Activated T-helper 1 cell treated with anti-CD3 and anti-CD28 coated beads, Interleukin-12 subunit alpha, Interleukin-12 subunit beta, Interleukin-2, Interleukin-4 antibody, amounts not matched to agents 30 ng/mL and 10 ng/mL and 1 ng/mL, durations not matched to agents 14 hours and 24 hours and 36 hours (primary cell): ENCODE measurements at regions not wholly inside any gene's neighbourhood (a gene's known extent, or its start where the extent isn't known, plus 50 kb on each side); places are given as distances from the start of the nearest gene placed in this dataset.
"Not testable (repeated sequence)": the region's sequence is repeated elsewhere in the genome, so short reads cannot be mapped to it uniquely, and the experiment has no call there.

ENCODE experiments used
- DNase-seq: peaks from one replicate; pipeline ENCODE4 v3.0.0; 2021; ENCODE audit warnings: low spot score
- H3K27ac Mint-ChIP-seq: one replicate; pipeline ENCODE4 v1.8.0; 2021; ENCODE audit warnings: mild to moderate bottlenecking, mixed read lengths
- H3K27me3 Mint-ChIP-seq: one replicate; pipeline ENCODE4 v1.8.0; 2022; ENCODE audit warnings: mild to moderate bottlenecking, moderate library complexity, mixed read lengths; ENCODE audit not compliant: insufficient read depth
- H3K36me3 Mint-ChIP-seq: one replicate; pipeline ENCODE4 v1.8.0; 2021; ENCODE audit warnings: low read depth, mixed read lengths
- H3K4me1 Mint-ChIP-seq: one replicate; pipeline ENCODE4 v1.8.0; 2021; ENCODE audit warnings: low read depth, mixed read lengths
- H3K4me3 Mint-ChIP-seq: one replicate; pipeline ENCODE4 v1.8.0; 2021; ENCODE audit warnings: mild to moderate bottlenecking, moderate library complexity, mixed read lengths
- H3K9me3 Mint-ChIP-seq: one replicate; pipeline ENCODE4 v1.8.0; 2021; ENCODE audit warnings: mixed read lengths
- intact Hi-C: fragments of 100-400 bp; cut with micrococcal nuclease; formaldehyde crosslinking; loops from one replicate; pipeline ENCODE4 v1.15.1; 2024

DNA sequence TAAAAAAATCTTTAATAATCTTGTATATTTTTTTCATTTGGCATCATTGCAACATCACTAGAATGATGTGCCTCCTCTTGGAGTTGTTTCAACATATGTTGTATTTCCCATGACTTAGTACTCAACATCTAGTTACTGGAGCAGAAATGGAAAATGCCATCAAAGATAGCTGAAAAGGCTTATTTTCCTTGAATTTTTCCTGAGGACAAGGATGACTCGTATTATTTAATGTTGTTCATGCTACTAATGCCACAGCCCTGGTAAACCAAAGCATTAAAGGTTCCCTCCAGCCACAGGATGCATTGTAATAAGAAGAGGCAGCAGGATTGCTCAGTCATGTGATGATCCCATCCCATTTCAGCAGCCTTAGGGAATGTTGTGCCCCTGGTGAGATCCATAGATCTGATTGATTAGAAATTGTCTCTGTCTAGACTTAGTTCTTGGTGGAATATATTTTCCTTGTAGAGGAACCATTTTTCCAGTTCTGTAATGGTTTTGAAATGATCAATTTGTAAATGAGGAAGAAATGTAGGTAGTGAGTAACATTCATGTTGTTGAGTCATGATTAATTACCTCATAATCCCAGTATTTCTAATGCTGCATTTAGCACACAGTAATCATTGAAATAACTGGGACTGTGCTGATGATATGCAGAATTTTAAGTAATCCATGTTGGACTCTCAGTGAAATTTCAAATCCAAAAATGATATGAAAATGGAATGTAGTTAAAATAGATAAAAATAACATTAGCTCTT lies 91.3 kb upstream of the SMIM30 start:
- Mint-ChIP-seq H3K36me3 (no peaks in the 10 kb centered on the region), H3K27ac (no peak overlapping the region), H3K9me3 (no peaks in the 10 kb centered on the region), H3K27me3 (no peaks in the 10 kb centered on the region), H3K4me1 (no peaks in the 10 kb centered on the region), H3K4me3 (no peak overlapping the region)
- intact Hi-C loops, result no loop called here
- DNase-seq, result no peak

DNA sequence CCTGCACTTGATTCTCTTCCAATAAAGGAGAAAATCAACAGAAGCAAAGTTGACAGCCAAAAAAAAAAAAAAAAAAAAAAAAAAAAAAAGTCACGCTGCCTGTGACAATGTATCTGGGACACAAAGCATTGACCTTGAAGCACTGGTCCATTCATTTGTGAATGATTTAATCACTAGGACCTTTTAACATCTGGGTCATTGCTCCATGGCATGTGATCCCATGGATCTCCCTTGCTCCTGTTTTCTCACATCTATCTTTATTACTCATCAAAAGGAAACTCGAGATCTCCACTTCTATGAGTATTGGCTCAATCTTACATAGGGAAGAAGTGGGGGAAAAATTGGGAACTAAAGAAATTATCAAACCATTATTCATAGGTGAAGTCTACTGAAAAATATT lies 89.6 kb upstream of the SMIM30 start:
- no peaks in the 10 kb centered on the region for H3K9me3 Mint-ChIP-seq
- DNase-seq, result no peak
- H3K4me1 Mint-ChIP-seq, result no peaks in the 10 kb centered on the region
- intact Hi-C loops, result no loop called here
- H3K4me3 Mint-ChIP-seq, result no peak overlapping the region
- H3K36me3 Mint-ChIP-seq, result no peaks in the 10 kb centered on the region
- H3K27me3 Mint-ChIP-seq, result no peaks in the 10 kb centered on the region
- H3K27ac Mint-ChIP-seq, result no peak overlapping the region

DNA sequence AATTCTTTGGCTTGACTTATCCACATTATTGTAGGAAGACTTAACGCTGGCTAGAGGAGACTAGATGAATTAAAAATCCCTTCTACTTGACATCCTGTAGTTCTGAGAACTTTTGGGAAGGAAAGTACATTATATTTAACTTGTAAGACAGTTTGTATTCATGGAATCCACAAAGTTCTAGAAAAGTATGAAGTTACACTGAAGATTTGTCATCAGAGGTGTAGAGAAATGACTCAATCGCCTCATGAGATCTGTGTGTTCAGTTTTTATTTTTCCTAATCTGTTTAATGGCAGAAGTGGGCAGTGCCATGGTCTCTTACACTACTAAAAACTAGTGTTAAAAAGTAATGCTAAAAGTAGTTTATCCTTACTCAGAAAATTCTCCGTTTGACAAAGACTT lies 89.1 kb upstream of the SMIM30 start:
- H3K27ac Mint-ChIP-seq, result no peak overlapping the region
- intact Hi-C loops, result no loop called here

DNA sequence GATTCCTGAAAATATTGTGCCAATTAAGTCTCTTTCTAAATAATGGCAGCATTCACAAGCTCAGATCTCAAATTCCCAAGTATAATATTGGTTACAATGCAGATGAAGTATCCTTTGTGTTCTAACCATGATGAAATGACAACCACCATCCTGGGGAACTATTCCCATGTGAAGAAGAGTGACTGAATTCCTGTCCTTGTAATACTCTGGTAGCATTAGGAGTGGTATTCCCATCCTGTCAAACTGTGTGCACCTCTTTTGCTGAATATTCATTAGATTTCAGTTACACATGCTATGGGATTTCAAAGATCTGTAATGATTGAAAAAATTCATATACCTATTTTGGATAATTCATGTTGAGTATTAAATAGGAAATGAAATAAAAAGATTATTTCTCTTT lies 86.1 kb upstream of the SMIM30 start:
- DNase-seq, result no peak
- intact Hi-C loops, result no loop called here
- H3K36me3 Mint-ChIP-seq, result no peaks in the 10 kb centered on the region
- no peak overlapping the region for H3K27ac Mint-ChIP-seq
- no peaks in the 10 kb centered on the region for H3K27me3 Mint-ChIP-seq
- no peaks in the 10 kb centered on the region for H3K9me3 Mint-ChIP-seq
- H3K4me3 Mint-ChIP-seq, result no peak overlapping the region
- no peaks in the 10 kb centered on the region for H3K4me1 Mint-ChIP-seq

More for the DNA sequence above, 89.1 kb upstream of the SMIM30 start:
- DNase-seq, result no peak
- Mint-ChIP-seq H3K4me3 (no peak overlapping the region), H3K9me3 (no peaks in the 10 kb centered on the region), H3K36me3 (no peaks in the 10 kb centered on the region), H3K4me1 (no peaks in the 10 kb centered on the region), H3K27me3 (no peaks in the 10 kb centered on the region)

DNA sequence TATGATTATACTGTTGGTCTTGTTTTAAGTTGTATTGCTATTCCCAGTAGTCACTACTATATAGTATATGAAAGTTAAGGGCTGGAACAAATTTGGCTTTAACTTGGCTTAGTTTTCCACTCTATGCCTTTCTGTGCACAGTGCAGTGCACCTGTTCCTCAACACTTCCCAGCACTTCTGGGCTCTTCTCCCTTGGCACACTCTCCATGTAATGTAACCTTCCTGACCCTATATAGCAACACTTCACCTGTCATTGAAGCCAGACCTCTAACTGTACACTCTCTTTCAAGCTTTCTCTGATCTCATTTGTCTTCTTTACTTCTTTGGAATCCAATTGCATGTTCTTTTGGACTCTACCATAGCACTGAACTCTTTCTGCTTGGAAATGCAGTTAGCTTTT lies 83.9 kb upstream of the SMIM30 start:
- H3K4me1 Mint-ChIP-seq, result no peaks in the 10 kb centered on the region
- no peak overlapping the region for H3K27ac Mint-ChIP-seq
- DNase-seq, result no peak
- H3K27me3 Mint-ChIP-seq, result no peaks in the 10 kb centered on the region
- no peaks in the 10 kb centered on the region for H3K36me3 Mint-ChIP-seq
- intact Hi-C loops, result no loop called here
- no peak overlapping the region for H3K4me3 Mint-ChIP-seq
- no peaks in the 10 kb centered on the region for H3K9me3 Mint-ChIP-seq

DNA sequence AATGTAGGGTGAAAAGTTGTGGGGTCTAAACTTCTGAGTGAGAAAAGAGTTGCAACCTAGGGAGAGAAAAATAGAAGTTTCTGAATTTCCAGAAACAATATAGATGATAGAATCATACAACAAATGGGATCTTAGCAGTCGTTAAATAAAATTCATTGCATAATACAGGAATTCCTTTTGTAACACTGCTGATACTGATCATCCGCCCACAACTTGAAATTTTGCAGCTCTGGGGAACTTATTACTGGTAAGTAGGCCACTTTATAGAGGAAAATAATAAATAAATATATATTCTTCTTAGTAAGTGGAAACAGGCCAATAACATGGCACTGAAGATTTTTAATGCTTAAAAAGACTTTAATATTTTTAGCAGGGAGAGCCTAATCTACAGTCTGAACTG lies 81.9 kb upstream of the SMIM30 start:
- H3K27ac Mint-ChIP-seq, result no peak overlapping the region
- intact Hi-C loops, result no loop called here
- H3K9me3 Mint-ChIP-seq, result no peaks in the 10 kb centered on the region
- H3K36me3 Mint-ChIP-seq, result no peaks in the 10 kb centered on the region
- DNase-seq, result no peak
- H3K4me1 Mint-ChIP-seq, result no peaks in the 10 kb centered on the region
- no peak overlapping the region for H3K4me3 Mint-ChIP-seq
- no peaks in the 10 kb centered on the region for H3K27me3 Mint-ChIP-seq

DNA sequence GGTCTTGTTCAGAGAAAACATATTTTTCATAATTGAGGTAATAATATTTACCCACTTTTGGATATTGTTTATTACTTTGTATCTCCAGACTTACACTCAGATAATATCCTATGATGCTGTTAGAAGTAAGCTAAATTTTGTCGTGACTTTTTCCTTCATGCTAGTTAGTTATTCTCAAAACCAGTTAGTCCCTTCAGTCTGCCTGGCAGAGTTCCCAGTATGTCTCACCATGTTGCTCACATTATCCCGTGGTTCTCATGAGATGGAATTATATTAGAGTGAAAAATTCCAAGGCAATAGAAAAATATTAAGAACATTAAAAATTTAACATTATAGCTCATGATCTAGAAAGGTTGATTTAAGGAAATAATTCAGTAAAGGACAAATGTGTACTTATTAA lies 81.5 kb upstream of the SMIM30 start:
- no peaks in the 10 kb centered on the region for H3K36me3 Mint-ChIP-seq
- intact Hi-C loops, result no loop called here
- no peak for DNase-seq
- H3K27ac Mint-ChIP-seq, result no peak overlapping the region
- no peak overlapping the region for H3K4me3 Mint-ChIP-seq
- no peaks in the 10 kb centered on the region for H3K4me1 Mint-ChIP-seq
- no peaks in the 10 kb centered on the region for H3K9me3 Mint-ChIP-seq
- H3K27me3 Mint-ChIP-seq, result no peaks in the 10 kb centered on the region

DNA sequence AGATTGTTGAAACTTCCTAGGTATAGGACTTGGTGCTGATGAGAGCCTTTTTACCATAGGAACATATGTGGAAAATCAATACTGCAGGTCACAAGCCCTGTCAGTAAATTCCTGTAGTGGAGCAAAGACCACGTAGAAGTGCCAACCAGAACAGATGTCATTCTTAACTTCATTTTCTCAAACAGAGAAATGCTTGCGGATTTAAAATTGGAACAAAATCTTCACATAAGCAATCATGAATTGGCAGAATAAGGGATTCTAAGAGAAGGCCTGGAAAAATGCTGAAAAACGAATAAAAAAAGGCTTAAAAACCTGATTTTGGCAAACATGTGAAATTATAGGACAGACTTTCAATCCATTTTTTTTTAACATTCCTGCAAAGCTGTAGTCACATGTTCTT lies 80.8 kb upstream of the SMIM30 start:
- no peaks in the 10 kb centered on the region for H3K36me3 Mint-ChIP-seq
- no peaks in the 10 kb centered on the region for H3K9me3 Mint-ChIP-seq
- no peak overlapping the region for H3K27ac Mint-ChIP-seq
- intact Hi-C loops, result no loop called here
- DNase-seq, result no peak
- H3K4me3 Mint-ChIP-seq, result no peak overlapping the region
- H3K27me3 Mint-ChIP-seq, result no peaks in the 10 kb centered on the region
- H3K4me1 Mint-ChIP-seq, result no peaks in the 10 kb centered on the region

DNA sequence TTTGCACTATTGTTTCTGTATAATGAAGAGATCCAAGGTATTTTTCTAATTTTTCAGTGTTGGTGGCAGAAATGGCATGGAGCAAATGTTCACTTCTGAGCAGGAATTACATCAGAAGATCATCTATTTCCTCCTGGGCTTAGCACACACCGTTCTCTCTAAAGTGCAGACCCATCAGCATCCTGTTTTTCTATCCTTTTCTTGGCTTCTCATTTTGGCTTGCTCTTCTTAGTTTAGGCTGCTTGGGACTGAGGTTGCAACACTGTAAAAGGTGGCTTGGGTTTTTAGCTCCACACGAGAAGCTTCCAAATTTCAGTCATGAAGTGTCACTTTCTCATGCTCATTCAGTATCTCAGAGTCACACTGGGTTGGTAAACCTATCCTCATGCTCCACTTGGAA lies 79.9 kb upstream of the SMIM30 start:
- H3K9me3 Mint-ChIP-seq, result no peaks in the 10 kb centered on the region
- H3K27me3 Mint-ChIP-seq, result no peaks in the 10 kb centered on the region
- H3K4me1 Mint-ChIP-seq, result no peaks in the 10 kb centered on the region
- DNase-seq, result no peak
- no peak overlapping the region for H3K4me3 Mint-ChIP-seq
- no peak overlapping the region for H3K27ac Mint-ChIP-seq
- intact Hi-C loops, result no loop called here
- H3K36me3 Mint-ChIP-seq, result no peaks in the 10 kb centered on the region

DNA sequence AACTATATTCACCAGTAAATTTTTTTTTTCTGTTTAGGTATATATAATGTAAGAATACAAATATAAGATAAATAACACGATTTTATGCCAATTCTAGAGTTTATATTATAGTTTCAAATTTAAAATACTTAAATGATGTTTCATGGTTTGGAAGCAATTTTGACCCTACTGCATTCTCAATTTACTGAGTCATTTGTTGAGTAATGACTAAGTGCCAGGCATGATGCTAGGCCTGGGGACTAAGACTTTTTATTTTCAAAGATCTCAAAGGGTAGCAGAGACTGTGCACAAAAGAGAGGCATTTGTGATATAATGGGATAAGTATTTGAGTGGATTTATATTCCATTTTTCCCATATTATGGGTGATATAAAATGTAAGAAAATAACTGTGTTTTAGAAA lies 78.9 kb upstream of the SMIM30 start:
- no peaks in the 10 kb centered on the region for H3K9me3 Mint-ChIP-seq
- H3K4me3 Mint-ChIP-seq, result no peak overlapping the region
- intact Hi-C loops, result no loop called here
- H3K4me1 Mint-ChIP-seq, result no peaks in the 10 kb centered on the region
- H3K27me3 Mint-ChIP-seq, result no peaks in the 10 kb centered on the region
- H3K27ac Mint-ChIP-seq, result no peak overlapping the region
- DNase-seq, result no peak
- H3K36me3 Mint-ChIP-seq, result no peaks in the 10 kb centered on the region

DNA sequence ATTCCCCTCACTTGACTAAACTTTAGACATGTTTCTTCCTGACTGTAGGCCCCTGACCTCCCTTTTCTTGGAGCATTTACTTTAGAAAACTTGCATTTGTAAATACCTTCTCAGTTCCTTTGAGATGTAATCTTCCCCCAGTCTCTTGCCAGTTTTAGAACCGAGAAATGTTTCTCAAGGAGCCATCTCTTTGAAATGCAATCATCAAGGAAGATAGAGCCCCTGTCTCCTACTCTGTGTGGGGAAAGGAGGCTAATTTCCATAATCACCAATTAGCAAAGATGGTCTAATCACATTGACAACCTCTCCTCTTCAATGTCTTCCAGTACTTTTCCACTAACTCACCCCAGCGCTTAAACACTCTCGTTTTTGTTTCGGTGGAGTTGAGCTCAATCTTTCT lies 70.0 kb upstream of the SMIM30 start:
- Mint-ChIP-seq H3K27me3 (no peaks in the 10 kb centered on the region), H3K4me3 (no peak overlapping the region), H3K27ac (no peak overlapping the region), H3K9me3 (no peaks in the 10 kb centered on the region), H3K4me1 (no peaks in the 10 kb centered on the region), H3K36me3 (no peaks in the 10 kb centered on the region)
- no peak for DNase-seq
- intact Hi-C loops, result no loop called here

DNA sequence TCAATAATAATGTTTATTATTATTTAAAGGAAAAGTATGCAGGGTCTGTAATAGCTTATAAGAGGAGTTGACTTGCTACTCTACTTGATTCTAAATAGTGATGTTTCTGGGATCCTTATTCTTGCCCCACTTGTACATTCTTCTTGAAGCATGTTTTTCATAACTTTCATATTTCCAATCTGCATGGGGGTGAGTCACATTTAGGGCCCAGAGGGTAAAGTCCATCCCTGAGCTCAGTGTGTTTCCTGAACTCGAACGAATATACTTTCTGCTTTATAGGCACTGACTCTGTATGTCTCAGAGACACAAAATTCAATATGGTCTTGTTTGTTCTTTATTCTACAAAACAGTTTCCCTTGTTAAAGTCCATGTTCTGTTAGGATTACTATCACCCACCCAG lies 61.0 kb upstream of the SMIM30 start:
- DNase-seq, result no peak
- Mint-ChIP-seq H3K4me1 (no peaks in the 10 kb centered on the region), H3K27me3 (no peaks in the 10 kb centered on the region), H3K36me3 (no peaks in the 10 kb centered on the region), H3K9me3 (no peaks in the 10 kb centered on the region), H3K27ac (no peak overlapping the region), H3K4me3 (no peak overlapping the region)
- intact Hi-C loops, result no loop called here

DNA sequence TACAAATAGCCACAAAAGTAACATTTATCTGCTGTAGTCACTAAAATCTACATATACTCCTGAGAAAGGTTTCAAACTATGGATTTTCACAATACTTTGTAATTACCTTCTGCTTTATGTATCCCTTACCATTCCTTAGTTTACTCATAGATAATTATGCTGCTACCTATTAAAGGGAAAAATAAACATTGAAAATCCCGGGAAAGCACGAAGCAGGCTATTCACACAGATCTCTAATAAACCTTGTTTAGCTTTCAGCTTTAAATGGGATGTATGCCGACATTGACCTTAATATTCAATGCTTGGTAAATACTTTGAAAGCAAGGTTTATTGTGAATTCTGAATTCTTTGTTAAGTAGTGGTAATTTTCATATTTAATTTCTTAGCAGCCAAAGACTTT lies 58.5 kb upstream of the SMIM30 start:
- Mint-ChIP-seq H3K4me1 (no peaks in the 10 kb centered on the region), H3K27me3 (no peaks in the 10 kb centered on the region), H3K36me3 (no peaks in the 10 kb centered on the region), H3K4me3 (no peak overlapping the region), H3K9me3 (no peaks in the 10 kb centered on the region), H3K27ac (no peak overlapping the region)
- intact Hi-C loops, result no loop called here
- no peak for DNase-seq

DNA sequence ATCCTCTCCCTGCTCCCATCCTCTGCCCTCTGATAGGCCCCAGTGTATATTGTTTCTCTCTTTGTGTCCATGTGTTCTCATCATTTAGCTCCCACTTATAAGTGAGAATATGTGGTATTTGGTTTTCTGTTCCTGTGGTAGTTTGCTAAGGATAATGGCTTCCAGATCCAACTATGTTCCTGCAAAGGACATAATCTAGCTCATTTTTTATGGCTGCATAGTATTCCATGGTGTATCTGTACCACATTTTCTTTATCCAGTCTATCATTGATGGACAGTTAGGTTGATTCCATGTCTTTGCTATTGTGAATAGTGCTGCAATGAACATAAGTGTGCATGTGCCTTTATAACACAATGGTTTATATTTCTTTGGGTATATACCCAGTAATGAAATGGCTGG lies 57.8 kb upstream of the SMIM30 start:
- DNase-seq, H3K36me3 Mint-ChIP-seq, H3K4me3 Mint-ChIP-seq, intact Hi-C loops, H3K27me3 Mint-ChIP-seq, H3K9me3 Mint-ChIP-seq, H3K4me1 Mint-ChIP-seq, H3K27ac Mint-ChIP-seq: not testable (repeated sequence)
